ENCODE measurements at regions not wholly inside any gene's neighbourhood (a gene's known extent, or its start where the extent isn't known, plus 50 kb on each side); places are given as distances from the start of the nearest gene placed in this dataset.

- TF ChIP-seq, protein P1, sequence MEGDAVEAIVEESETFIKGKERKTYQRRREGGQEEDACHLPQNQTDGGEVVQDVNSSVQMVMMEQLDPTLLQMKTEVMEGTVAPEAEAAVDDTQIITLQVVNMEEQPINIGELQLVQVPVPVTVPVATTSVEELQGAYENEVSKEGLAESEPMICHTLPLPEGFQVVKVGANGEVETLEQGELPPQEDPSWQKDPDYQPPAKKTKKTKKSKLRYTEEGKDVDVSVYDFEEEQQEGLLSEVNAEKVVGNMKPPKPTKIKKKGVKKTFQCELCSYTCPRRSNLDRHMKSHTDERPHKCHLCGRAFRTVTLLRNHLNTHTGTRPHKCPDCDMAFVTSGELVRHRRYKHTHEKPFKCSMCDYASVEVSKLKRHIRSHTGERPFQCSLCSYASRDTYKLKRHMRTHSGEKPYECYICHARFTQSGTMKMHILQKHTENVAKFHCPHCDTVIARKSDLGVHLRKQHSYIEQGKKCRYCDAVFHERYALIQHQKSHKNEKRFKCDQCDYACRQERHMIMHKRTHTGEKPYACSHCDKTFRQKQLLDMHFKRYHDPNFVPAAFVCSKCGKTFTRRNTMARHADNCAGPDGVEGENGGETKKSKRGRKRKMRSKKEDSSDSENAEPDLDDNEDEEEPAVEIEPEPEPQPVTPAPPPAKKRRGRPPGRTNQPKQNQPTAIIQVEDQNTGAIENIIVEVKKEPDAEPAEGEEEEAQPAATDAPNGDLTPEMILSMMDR (IDR thresholded peaks at IDR 0.05) = no peak
- peaks cover 47% of the 10 kb centered on the region for H3K4me1 Mint-ChIP-seq
- intact Hi-C loops (cut with micrococcal nuclease) = loop anchor here (1.0 to 10.0 kb wide), 8 partner anchors 62 to 513 kb away; partner anchors contain the start of gene NCOR2
- H3K27ac Mint-ChIP-seq = peak overlapping the region; percentile 79
- ChIA-PET CTCF (interaction anchor here (1.0 to 1.4 kb wide), 3 partner anchors 8 to 380 kb away, joined by 3 to 5 read pairs (median 3); no protein-coding TSS in a partner anchor), POLR2A (interaction anchor here (0.5 to 2.5 kb wide), 11 partner anchors 25 to 553 kb away, joined by 3 to 13 read pairs (median 5); no protein-coding TSS in a partner anchor)
- no peaks in the 10 kb centered on the region for H3K9me3 Mint-ChIP-seq
- peaks cover 27% of the 10 kb centered on the region for H3K36me3 Mint-ChIP-seq (ENCODE audit: low read depth)
- peak overlapping the region; percentile 83 for H3K4me3 Mint-ChIP-seq
- ATAC-seq (ENCODE audit: low read depth) (peak; percentile 77), DNase-seq (peak; percentile 73)
- no peaks in the 10 kb centered on the region for H3K27me3 Mint-ChIP-seq
These were observed 96.7 kb downstream of the RFLNA start for GRCh38 chr12:124391340-124392261.

DNA sequence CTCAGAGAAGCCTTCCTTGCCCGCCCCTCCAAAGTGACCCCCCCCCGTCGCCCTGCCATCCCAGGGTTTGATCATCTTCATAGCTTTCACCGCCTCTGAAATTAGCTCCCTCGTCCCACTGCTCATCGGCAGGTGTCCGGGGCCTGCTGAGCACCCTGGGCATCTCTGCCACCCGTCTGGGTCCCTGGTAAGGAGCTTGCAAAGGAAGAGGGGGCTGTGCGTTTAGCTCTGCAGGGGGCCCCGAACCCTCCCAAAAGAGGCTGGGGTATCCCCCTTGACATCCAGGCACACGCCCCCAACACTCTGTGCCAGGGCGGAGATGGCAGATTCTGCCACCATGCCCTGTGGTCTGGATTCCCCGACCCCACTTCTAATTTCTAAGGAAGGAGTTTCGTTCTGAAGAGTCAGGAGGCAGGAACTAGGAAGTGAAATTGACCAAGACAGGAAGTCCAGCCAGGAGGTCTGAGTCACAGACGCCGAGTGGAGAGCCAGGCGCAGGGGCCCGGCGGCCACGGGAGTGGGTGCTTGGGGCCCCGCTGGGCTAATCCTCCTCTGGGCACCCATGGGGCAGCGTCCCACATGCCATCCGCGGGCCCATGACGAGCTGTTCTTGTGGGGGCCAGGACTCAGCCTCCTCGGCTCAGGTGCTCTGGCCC, 95.7 kb downstream of the RFLNA start:
- ChIA-PET CTCF (interaction anchor here (1.1 to 1.4 kb wide), 3 partner anchors 9 to 63 kb away, joined by 3 to 5 read pairs (median 3); no protein-coding TSS in a partner anchor), POLR2A (interaction anchor here (0.5 to 2.5 kb wide), 11 partner anchors 18 to 530 kb away, joined by 3 to 13 read pairs (median 5); no protein-coding TSS in a partner anchor)
- Mint-ChIP-seq H3K27ac (peak overlapping the region; percentile 79), H3K27me3 (no peaks in the 10 kb centered on the region), H3K9me3 (no peaks in the 10 kb centered on the region), H3K4me1 (peaks cover 47% of the 10 kb centered on the region), H3K36me3 (ENCODE audit: low read depth) (peaks cover 22% of the 10 kb centered on the region), H3K4me3 (peak overlapping the region; percentile 83)
- TF ChIP-seq, protein P1 (IDR thresholded peaks at IDR 0.05) = no peak
- intact Hi-C loops (cut with micrococcal nuclease) = loop anchor here (1.0 to 10.0 kb wide), 8 partner anchors 63 to 514 kb away; partner anchors contain the start of gene NCOR2
- ATAC-seq (ENCODE audit: low read depth) (peak; percentile 48), DNase-seq (peak; percentile 44)

DNA sequence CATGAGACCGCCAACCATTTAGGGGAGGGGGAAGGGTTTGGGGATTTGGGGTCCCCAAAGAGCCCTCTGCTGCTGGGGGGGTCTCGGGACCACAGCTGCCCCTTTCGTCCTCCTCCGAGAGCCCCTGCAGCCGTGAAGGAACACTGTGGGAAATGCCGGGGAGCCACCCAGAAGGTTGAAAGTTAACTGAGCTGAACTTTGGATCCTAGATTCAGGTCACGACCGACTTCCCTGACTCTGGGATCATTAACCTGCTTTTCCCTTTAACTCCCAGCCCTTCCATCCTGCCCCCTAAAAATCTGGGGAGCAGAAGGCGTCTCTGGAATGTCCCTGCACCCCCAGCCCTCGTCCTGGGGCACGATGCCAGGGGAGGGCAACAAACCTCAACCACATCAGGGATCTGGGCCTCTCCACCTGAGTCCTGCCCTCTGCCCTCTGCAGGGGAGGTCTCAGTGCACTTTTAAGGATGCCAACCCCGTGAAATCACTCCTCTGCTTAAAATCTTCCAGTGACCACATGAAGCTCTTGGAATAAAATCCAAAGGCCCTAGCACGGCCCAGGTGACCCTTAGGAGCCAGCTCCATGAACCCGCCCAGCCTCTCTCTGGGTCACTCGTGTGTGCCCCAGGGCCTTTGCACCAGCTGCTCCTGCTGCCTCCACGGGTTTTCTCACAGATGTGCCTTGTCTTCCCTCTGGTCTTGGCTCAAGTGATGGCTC, 95.0 kb downstream of the RFLNA start:
- no peaks in the 10 kb centered on the region for H3K27me3 Mint-ChIP-seq
- ChIA-PET POLR2A (interaction anchor here (0.6 to 1.6 kb wide), 4 partner anchors 19 to 109 kb away, joined by 3 to 9 read pairs (median 5); no protein-coding TSS in a partner anchor), CTCF (interaction anchor here (1.1 to 1.4 kb wide), 3 partner anchors 10 to 64 kb away, joined by 3 to 5 read pairs (median 3); no protein-coding TSS in a partner anchor)
- DNase-seq (no peak), ATAC-seq (ENCODE audit: low read depth) (no peak)
- peaks cover 47% of the 10 kb centered on the region for H3K4me1 Mint-ChIP-seq
- no peaks in the 10 kb centered on the region for H3K9me3 Mint-ChIP-seq
- intact Hi-C loops (cut with micrococcal nuclease) = loop anchor here (2.0 to 10.0 kb wide), 2 partner anchors 377 to 515 kb away; no protein-coding TSS in a partner anchor
- H3K4me3 Mint-ChIP-seq = peak overlapping the region; percentile 83
- H3K36me3 Mint-ChIP-seq (ENCODE audit: low read depth) = peaks cover 20% of the 10 kb centered on the region
- TF ChIP-seq, protein P1 (IDR thresholded peaks at IDR 0.05) = no peak
- H3K27ac Mint-ChIP-seq = no peak overlapping the region

DNA sequence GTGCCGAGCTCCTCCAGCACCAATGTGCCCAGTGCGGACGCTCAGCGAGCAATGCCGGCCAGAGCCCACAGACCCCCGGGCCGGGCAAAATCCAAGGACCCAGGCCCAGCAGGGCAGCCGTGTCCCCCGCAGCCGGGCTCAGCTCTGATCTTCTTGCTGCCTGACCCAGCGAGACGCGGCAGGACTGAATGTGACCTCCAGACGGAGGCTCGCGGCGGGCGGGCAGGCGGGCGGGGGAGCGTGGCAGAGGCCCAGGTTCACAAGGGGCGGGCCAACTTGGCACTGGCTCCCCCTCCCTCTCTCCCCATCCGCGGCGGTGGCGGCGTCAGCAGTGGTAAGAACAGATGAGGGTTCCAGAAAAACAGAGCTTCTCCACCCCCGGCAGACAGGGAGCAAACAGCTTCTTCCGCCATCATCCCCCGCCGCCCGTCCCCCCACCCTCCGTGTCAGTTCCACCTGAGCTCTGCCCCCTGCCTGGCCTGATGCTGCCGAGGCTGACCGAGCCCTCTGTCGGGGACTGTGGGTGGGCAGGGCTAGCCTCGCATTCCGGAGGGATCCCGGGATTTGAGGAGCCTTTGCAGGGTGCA, 94.3 kb downstream of the RFLNA start:
- POLR2A ChIA-PET = interaction anchor here (0.6 to 1.1 kb wide), 3 partner anchors 67 to 504 kb away, joined by 3 to 6 read pairs (median 3); no protein-coding TSS in a partner anchor
- no peaks in the 10 kb centered on the region for H3K9me3 Mint-ChIP-seq
- TF ChIP-seq, protein P1 (IDR thresholded peaks at IDR 0.05) = no peak

More for the DNA sequence above, 94.3 kb downstream of the RFLNA start:
- Mint-ChIP-seq H3K27ac (no peak overlapping the region), H3K27me3 (no peaks in the 10 kb centered on the region), H3K4me1 (peaks cover 47% of the 10 kb centered on the region), H3K36me3 (ENCODE audit: low read depth) (peaks cover 21% of the 10 kb centered on the region), H3K4me3 (peak overlapping the region; percentile 56)
- DNase-seq (peak; percentile 42), ATAC-seq (ENCODE audit: low read depth) (peak; percentile 39)
- CTCF ChIA-PET = no interaction called here
- intact Hi-C loops (cut with micrococcal nuclease) = no loop called here

Data from activated B cell treated with CpG ODN at 0.5 μM for 24 hours (primary cell).